Neural progenitor cell (in vitro differentiated cells): ENCODE measurements at regions not wholly inside any gene's neighbourhood (a gene's known extent, or its start where the extent isn't known, plus 50 kb on each side); places are given as distances from the start of the nearest gene placed in this dataset.

Experiments used
- DNase-seq: peaks from one replicate; pipeline ENCODE4 v3.0.0-alpha.2; 2016; ENCODE audit warnings: low spot score
- H2AFZ ChIP-seq: fragments of 200-600 bp; sonication (generic); replicated peaks from 2 replicates; pipeline ENCODE4 v1.6.1; 2016; ENCODE audit warnings: antibody characterized with exemption
- H3F3A ChIP-seq: fragments of 200-600 bp; sonication (generic); 2 replicates; pipeline ENCODE4 v1.6.1; 2016; ENCODE audit warnings: antibody characterized with exemption, low read depth
- H3K27ac ChIP-seq: fragments of 200-600 bp; sonication (generic); 2 replicates; pipeline ENCODE4 v1.5.1; 2016; ENCODE audit warnings: mild to moderate bottlenecking
- H3K27me3 ChIP-seq: fragments of 200-600 bp; sonication (generic); 2 replicates; pipeline ENCODE4 v1.6.1; 2016; ENCODE audit warnings: mild to moderate bottlenecking, moderate library complexity
- H3K36me3 ChIP-seq: fragments of 200-600 bp; sonication (generic); 2 replicates; pipeline ENCODE4 v1.5.1; 2016
- H3K4me1 ChIP-seq: fragments of 200-600 bp; sonication (generic); 2 replicates; pipeline ENCODE4 v1.6.1; 2016; ENCODE audit warnings: mixed run types
- H3K4me2 ChIP-seq: fragments of 200-600 bp; sonication (generic); 2 replicates; pipeline ENCODE4 v1.6.1; 2016
- H3K4me3 ChIP-seq: fragments of 200-600 bp; sonication (generic); 2 replicates; pipeline ENCODE4 v1.5.1; 2016
- H3K79me2 ChIP-seq: fragments of 200-600 bp; sonication (generic); 2 replicates; pipeline ENCODE4 v1.6.1; 2016; ENCODE audit warnings: low read depth
- H3K9ac ChIP-seq: fragments of 200-600 bp; sonication (generic); 2 replicates; pipeline ENCODE4 v1.6.1; 2016
- H3K9me3 ChIP-seq: fragments of 200-600 bp; sonication (generic); 2 replicates; pipeline ENCODE4 v1.5.1; 2016; ENCODE audit warnings: low read depth
- H4K20me1 ChIP-seq: fragments of 200-600 bp; sonication (generic); 2 replicates; pipeline ENCODE4 v1.6.1; 2016; ENCODE audit warnings: low read depth
- H3K27ac Mint-ChIP-seq: 3 replicates; pipeline ENCODE4 v1.8.0; 2021; ENCODE audit warnings: mixed read lengths
- H3K27me3 Mint-ChIP-seq: 2 replicates; pipeline ENCODE4 v1.8.0; 2022; ENCODE audit warnings: low read depth, mild to moderate bottlenecking, inconsistent platforms, moderate library complexity, mixed read lengths; ENCODE audit not compliant: insufficient read depth
- H3K36me3 Mint-ChIP-seq: 3 replicates; pipeline ENCODE4 v1.8.0; 2021; ENCODE audit warnings: mixed read lengths
- H3K4me1 Mint-ChIP-seq: 3 replicates; pipeline ENCODE4 v1.8.0; 2021; ENCODE audit warnings: mixed read lengths
- H3K4me3 Mint-ChIP-seq: 3 replicates; pipeline ENCODE4 v1.8.0; 2021; ENCODE audit warnings: mild to moderate bottlenecking, moderate library complexity, mixed read lengths
- H3K9me3 Mint-ChIP-seq: 3 replicates; pipeline ENCODE4 v1.8.0; 2020; ENCODE audit warnings: mixed read lengths
- CTCF ChIP-seq: fragments of 200-600 bp; sonication (generic); IDR thresholded peaks from 2 replicates; pipeline ENCODE4 v1.5.1; 2017; ENCODE audit warnings: antibody characterized with exemption, mild to moderate bottlenecking
- EZH2 ChIP-seq: fragments of 200-600 bp; sonication (generic); IDR thresholded peaks from 2 replicates; pipeline ENCODE4 v1.6.1; 2017; ENCODE audit warnings: antibody characterized with exemption, mild to moderate bottlenecking, moderate library complexity
- EZH2phosphoT487 ChIP-seq: fragments of 200-600 bp; sonication (generic); IDR thresholded peaks from 2 replicates; pipeline ENCODE4 v1.6.1; 2017; ENCODE audit warnings: antibody characterized with exemption

- no peaks in the 10 kb centered on the region for H3K4me1 ChIP-seq
- H3K27me3 ChIP-seq: no peaks in the 10 kb centered on the region
- no peaks in the 10 kb centered on the region for H3K79me2 ChIP-seq
- no peak overlapping the region for H3K27ac Mint-ChIP-seq
- no peak overlapping the region for H3K4me3 ChIP-seq
- H4K20me1 ChIP-seq: no peaks in the 10 kb centered on the region
- peaks cover 2% of the 10 kb centered on the region for H3K27me3 Mint-ChIP-seq
- H3K4me2 ChIP-seq: no peak overlapping the region
- no peak for DNase-seq
- no peaks in the 10 kb centered on the region for H3K9me3 ChIP-seq
- no peak overlapping the region for H2AFZ ChIP-seq
- H3K36me3 ChIP-seq: no peaks in the 10 kb centered on the region
- no peaks in the 10 kb centered on the region for H3K4me1 Mint-ChIP-seq
- H3F3A ChIP-seq: no peaks in the 10 kb centered on the region
- H3K27ac ChIP-seq: no peak overlapping the region
- no peaks in the 10 kb centered on the region for H3K9me3 Mint-ChIP-seq
- no peak overlapping the region for H3K4me3 Mint-ChIP-seq
- H3K36me3 Mint-ChIP-seq: no peaks in the 10 kb centered on the region
- no peak overlapping the region for H3K9ac ChIP-seq
- TF ChIP-seq CTCF (no peak), EZH2 (no peak), EZH2phosphoT487 (no peak)
These were observed 177.0 kb downstream of the TENT5A start for GRCh38 chr6:81575442-81575841.

- H3K27ac Mint-ChIP-seq: no peak overlapping the region
- H3K4me1 ChIP-seq: no peaks in the 10 kb centered on the region
- no peak overlapping the region for H3K27ac ChIP-seq
- no peak overlapping the region for H3K4me2 ChIP-seq
- H3K27me3 Mint-ChIP-seq: no peaks in the 10 kb centered on the region
- no peaks in the 10 kb centered on the region for H3K27me3 ChIP-seq
- H3K9me3 ChIP-seq: no peaks in the 10 kb centered on the region
- H2AFZ ChIP-seq: no peak overlapping the region
- H3K36me3 ChIP-seq: no peaks in the 10 kb centered on the region
- DNase-seq: no peak
- TF ChIP-seq CTCF (no peak), EZH2 (no peak), EZH2phosphoT487 (no peak)
- H3K9ac ChIP-seq: no peak overlapping the region
- H3K9me3 Mint-ChIP-seq: no peaks in the 10 kb centered on the region
- H3K4me3 ChIP-seq: no peak overlapping the region
- no peaks in the 10 kb centered on the region for H3K79me2 ChIP-seq
- H3K36me3 Mint-ChIP-seq: no peaks in the 10 kb centered on the region
- no peaks in the 10 kb centered on the region for H3K4me1 Mint-ChIP-seq
- no peak overlapping the region for H3K4me3 Mint-ChIP-seq
- H4K20me1 ChIP-seq: no peaks in the 10 kb centered on the region
- no peaks in the 10 kb centered on the region for H3F3A ChIP-seq
These were observed 180.5 kb downstream of the TENT5A start for GRCh38 chr6:81572020-81572419.

GRCh38 chr6:81570681-81571080, 181.8 kb downstream of the TENT5A start:
- Mint-ChIP-seq H3K4me3 (no peak overlapping the region), H3K36me3 (no peaks in the 10 kb centered on the region), H3K27ac (no peak overlapping the region), H3K4me1 (no peaks in the 10 kb centered on the region), H3K27me3 (no peaks in the 10 kb centered on the region), H3K9me3 (no peaks in the 10 kb centered on the region)
- Histone ChIP-seq H3K79me2 (no peaks in the 10 kb centered on the region), H3K4me2 (no peak overlapping the region), H3K4me1 (no peaks in the 10 kb centered on the region), H3K27me3 (no peaks in the 10 kb centered on the region), H4K20me1 (no peaks in the 10 kb centered on the region), H3K36me3 (no peaks in the 10 kb centered on the region), H3K9me3 (no peaks in the 10 kb centered on the region), H3K4me3 (no peak overlapping the region), H3K9ac (no peak overlapping the region), H3K27ac (no peak overlapping the region), H2AFZ (no peak overlapping the region), H3F3A (no peaks in the 10 kb centered on the region)
- no peak for DNase-seq
- TF ChIP-seq EZH2 (no peak), CTCF (no peak), EZH2phosphoT487 (no peak)

GRCh38 chr6:81568973-81569372, 183.5 kb downstream of the TENT5A start:
- Histone ChIP-seq H3K9me3 (no peaks in the 10 kb centered on the region), H3K36me3 (no peaks in the 10 kb centered on the region), H2AFZ (no peak overlapping the region), H3K4me3 (no peak overlapping the region), H3F3A (no peaks in the 10 kb centered on the region), H3K9ac (no peak overlapping the region), H3K4me2 (no peak overlapping the region), H3K27ac (no peak overlapping the region), H3K79me2 (no peaks in the 10 kb centered on the region), H4K20me1 (no peaks in the 10 kb centered on the region), H3K27me3 (no peaks in the 10 kb centered on the region), H3K4me1 (peaks cover 8% of the 10 kb centered on the region)
- Mint-ChIP-seq H3K4me1 (peaks cover 6% of the 10 kb centered on the region), H3K36me3 (no peaks in the 10 kb centered on the region), H3K27ac (no peak overlapping the region), H3K4me3 (no peak overlapping the region), H3K9me3 (no peaks in the 10 kb centered on the region), H3K27me3 (no peaks in the 10 kb centered on the region)
- DNase-seq: no peak
- TF ChIP-seq EZH2phosphoT487 (no peak), CTCF (no peak), EZH2 (no peak)
